CD4-positive, alpha-beta T cell treated with Interleukin-15 for 1 hour (primary cell): ENCODE measurements at regions not wholly inside any gene's neighbourhood (a gene's known extent, or its start where the extent isn't known, plus 50 kb on each side); places are given as distances from the start of the nearest gene placed in this dataset.
"Not testable (repeated sequence)": the region's sequence is repeated elsewhere in the genome, so short reads cannot be mapped to it uniquely, and the experiment has no call there.

Experiments used
- DNase-seq: peaks from one replicate; pipeline ENCODE4 v3.0.0-alpha.2; 2020

DNA sequence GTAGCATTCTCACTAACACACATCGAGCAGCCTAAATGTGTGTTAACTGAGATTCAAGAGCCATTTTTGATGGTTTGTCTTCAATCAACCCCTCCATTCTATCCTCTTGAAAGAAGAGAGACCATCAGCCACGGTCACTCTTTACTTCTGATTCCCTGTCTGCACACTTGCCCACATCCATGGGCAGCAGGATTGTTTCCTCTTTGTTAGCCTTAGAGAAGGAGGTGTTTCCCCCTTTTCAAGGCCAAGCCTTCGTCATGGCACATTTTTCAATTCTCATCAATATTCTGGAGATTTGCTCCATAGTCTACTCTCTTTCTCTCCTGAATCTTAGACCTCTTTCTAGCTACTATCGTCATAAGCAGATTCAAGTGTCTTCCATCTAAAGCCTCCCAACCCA lies 522.4 kb upstream of the NAALADL2 start:
- DNase-seq, result no peak

DNA sequence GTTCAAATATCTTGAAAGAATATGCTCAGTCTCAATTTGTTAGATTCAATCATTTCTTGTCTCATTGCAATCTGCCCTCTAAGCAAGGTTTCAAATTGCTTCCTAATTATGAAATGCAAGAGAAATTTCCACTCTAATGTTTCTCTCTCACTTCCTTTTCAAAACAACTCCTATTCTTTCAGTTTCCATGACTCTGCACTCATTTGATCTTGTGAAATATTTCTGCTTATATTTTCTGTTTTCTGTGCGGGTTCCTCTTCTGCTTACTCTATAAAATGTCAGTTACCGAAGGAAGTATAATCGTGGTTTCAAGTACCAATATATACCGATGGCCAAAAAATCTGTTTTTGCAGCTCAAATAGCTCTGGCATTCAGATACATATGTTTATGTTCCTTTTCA lies 521.9 kb upstream of the NAALADL2 start:
- DNase-seq, result no peak

DNA sequence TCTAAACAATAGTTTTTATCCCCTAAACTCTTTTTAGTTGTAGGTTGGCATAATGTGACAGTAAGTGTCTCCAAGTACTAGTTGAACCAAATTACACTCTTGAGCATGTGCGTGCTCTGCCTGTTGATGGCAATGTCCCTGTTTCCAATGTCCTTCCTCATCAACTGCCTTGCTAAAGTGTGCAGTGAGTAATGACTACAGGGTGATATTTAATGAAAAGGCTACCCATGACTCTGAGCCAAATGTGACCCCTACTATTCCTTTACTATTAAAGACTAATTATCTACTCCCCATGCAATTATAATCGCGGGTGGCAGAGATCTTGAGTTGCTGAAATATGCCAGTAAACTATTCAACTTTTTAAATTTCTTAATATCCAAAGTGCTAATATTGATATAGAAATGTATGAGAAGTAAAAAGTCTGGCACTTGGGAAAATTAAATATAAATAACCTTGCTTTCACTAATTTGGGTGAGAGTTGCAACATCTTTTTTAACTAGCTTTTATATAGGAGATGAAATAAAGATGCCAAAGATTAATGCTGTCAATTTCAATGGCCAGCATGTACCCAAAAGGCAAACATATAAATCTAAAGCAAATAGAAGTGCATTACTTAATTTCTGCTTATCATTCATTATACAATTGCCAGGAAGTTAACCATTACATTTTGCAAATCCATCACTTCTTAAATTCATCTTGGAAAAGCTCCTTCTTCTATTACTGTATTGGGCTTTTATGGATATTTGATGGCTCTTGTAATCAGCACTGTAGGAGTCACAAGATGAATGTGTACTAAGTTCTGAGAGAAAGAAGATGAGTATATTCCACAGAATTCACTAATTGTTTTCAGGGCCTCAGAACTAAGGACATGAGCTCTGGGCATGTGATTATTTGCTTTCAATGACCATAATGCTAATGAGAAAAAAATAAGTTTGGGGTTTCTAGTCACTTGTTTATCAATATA lies 518.2 kb upstream of the NAALADL2 start:
- DNase-seq, result no peak

DNA sequence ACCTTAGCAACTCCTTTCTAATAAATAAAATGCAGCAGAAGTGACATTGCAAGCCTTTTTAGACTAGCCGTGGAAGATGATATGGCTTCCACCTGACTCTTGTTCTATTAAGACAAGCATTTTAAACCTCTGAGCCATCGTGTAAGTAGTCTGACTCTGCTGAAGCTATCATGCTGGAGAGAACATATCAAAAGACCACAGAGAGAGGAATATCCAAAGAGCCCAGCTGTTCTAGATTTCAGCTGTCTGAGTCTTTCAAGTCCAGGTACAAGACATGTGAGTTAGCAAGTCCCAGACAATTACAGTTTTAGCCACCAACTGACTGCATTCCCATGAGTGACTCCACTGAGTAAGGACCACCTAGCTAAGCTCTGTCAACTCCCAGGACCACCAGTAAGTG lies 517.0 kb upstream of the NAALADL2 start:
- no peak for DNase-seq

DNA sequence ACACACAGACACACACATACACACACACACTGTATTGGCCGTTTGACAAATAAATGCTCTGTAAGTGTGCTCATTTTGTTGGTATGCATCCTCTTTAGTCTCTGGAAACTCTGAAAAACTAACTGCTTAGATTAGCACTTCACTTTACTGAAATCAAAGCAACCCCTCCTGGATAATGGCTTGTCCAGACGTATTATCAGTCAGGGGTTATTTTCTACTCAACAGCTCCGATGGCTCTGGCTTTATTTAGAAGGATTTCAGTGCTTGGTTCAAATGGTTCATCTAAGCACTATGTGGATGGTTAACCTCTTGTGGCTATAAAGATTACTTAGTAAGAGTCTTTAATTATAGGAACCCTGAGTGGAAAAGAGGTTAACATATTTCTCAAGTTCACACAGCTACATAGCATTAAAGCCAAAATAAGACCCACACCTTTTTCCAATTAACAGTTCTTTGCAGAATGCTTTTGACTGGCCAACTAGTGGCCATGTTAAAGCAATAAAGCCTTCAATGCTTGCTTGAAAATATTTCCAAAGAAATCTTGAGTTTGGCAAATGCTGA lies 516.1 kb upstream of the NAALADL2 start:
- DNase-seq, result no peak

DNA sequence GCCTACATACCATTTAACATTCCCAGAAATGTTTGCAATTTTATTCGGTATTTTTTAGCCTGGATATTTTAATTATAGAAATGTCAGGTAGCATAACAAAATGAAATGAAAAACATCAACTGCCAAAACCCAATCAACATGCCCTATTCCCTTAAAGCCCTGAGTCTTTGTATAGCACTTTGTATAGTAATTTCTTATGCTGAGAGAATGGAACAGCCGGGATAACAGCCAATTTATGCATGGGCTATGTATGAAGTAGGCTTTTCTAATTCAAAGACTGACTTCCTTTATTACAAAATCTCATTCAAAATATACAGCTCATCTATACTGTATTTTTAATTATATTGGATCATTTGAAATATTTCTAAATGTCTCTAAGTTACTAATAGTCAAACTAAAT lies 513.0 kb upstream of the NAALADL2 start:
- DNase-seq, result no peak

DNA sequence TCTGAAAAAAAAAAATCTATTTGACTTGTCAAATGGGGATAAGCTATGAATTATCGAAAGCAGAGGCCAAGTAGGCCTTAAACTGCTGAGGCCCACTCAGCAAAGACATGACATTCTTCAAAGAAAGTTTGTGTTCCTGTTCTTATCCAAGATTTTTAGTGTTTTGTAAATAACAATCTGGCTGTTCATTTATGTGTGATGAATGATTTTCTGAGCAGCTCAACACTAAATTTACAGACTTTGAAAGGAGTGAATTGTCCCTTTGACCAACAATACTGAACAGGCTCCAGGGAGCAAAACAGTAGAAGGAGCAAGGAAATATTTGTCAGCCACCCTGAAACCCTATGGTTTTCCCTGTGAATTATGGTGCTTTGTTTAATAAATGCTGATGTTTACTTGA lies 512.6 kb upstream of the NAALADL2 start:
- no peak for DNase-seq

DNA sequence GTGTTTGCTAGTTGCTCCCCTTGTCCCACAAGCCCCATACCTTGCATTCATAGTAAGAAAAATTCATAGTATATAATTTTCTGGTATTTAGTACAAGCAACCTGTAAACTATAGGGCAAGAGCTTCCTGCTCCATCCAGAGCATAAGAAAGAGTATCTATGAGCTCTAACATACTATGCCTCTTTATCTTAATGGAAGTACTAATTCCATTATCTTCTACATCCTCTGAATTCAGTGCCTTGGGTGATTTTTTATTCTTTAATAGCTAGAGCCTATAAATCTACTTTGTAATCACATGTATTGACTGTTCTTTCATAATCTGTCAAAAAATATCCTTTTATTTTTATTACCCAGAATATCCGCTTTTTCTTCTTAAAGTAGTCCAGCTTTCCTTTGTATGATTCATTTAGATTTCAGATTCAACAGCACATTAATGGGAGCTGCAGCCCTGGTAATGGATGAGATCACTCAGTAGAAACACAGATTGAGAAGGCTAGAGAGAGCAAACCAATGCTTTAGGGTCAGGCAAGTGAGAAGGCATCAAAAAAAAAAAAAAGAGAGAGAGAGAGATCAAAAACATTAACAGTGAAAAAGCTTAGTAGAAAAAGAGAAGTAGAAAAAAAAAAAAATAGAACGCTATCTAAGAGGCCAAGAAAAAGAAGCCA lies 511.5 kb upstream of the NAALADL2 start:
- no peak for DNase-seq

DNA sequence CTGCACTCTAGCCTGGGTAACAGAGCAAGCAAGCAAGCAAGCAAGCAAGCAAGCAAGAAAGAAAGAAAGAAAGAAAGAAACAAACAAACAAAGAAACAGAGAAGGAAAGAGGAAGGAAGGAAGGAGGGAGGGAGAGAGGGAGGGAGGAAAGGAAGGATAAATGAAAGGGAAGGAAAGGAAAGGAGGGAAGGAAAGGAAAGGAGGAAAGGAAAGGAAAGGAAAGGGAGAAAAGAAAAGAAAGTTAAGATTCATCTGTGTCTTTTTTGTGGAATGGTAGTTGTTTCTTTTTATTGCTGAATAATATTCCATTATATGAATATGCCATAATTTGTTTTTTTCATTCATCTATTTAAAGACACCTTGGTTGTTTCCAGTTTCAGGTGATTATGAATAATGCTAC lies 506.9 kb upstream of the NAALADL2 start:
- no peak for DNase-seq

DNA sequence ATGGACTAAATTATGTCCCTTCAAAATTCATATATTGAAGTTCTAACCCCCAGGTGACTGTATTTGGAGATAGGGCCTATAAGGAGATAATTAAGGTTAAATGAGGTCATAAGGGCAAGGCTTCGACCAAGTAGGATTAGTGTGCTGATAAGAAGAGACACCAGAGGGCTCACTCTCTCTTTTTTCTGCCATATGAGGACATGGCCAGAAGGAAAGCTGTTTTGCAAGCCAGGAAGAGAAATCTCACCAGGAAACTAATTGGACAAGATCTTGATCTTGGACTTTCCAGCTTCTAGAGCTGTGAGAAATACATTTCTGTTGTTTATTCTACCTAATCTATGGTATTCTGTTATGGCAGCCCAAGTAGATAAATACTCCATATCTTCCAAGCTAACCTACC lies 503.6 kb upstream of the NAALADL2 start:
- no peak for DNase-seq

DNA sequence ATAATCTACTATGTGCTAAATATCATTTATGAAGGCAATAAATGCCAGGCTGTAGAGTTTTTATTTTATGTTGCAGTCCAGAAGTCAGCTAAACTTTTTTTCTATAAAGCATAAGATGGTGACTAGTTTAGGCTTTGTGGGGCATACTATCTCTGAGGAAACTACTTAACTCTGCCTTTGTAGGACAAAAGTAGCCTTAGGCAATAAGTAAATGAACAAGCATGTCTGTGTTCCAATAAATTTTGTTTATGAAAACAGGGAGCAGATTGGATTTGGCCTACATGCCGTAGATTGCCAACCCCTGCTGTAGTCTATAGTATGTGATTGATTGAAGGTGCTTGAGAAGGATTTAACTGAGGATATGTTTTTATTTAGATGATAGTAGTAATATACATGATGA lies 502.5 kb upstream of the NAALADL2 start:
- DNase-seq, result no peak

DNA sequence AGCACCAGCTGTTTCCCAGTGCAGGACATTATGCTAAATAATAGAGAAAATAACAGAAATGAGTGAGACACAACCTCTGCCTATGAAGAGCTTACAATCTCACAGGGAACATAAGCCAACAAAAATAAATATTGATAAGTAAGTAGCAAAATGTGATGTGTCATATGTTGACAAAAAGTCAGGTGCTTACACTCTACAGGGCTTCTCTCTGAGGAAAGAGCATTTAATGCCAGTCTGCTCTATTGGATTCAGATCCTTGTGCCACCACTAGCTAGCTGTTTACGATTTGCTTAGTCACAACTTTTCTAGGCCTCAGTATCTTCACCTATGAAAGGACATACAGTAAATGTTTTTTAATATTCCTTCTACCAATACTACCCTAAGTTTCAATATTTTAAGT lies 500.9 kb upstream of the NAALADL2 start:
- DNase-seq, result no peak

DNA sequence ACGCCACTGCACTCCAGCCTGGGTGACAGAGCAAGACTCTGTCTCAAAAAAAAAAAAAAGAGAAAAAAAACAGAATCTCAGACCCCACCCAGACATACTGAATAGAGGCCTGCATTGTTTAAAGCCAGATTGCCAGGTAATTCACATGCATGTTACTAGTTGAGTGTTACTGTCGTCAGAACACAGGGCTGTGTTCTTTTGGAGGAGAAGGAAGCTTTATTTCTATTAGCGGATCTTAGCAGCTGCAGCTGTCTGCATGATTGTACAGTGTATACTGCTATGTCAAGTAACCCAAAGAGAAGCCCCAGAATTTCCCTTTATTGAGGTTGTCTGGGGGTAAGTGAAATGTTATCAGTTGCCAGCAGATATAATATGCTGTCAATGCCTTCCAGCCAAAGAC lies 496.6 kb upstream of the NAALADL2 start:
- no peak for DNase-seq

DNA sequence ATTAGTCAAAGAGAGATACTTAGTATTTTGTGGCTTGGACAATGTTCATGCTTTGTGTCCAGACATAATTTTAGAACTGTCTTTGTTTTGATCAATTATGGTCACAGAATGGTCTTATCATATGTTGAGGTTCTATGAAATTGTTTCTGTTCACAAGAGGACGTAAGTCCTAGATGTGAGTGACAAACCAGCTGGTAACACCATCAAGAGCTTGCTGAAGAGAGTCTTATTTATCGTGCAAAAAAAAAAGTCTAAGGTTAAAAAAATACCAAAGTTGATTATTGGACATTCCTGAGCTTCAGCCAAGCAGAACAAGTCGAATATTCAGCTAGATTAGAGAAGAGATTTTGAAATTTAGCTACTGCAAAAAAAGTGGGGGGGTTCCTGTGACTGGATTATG lies 495.9 kb upstream of the NAALADL2 start:
- DNase-seq, result no peak

DNA sequence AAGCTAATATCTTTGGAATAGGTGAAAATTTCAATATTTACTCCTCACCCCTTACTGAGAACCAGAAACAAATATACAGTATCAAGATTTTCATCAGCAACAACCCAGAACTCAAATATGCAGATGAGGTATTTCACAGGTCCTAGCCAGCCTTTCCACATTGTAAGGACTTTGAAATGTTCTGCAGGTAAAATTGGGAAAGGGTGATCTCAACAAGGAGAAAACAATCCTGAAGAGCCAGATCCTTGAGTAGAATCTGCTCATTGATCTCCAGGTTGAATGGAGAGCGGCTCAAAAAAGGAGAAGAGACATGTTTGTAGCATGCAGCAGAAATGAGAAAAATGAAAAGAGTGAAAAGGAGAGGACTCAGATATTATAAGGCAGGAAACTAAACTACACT lies 493.3 kb upstream of the NAALADL2 start:
- no peak for DNase-seq

DNA sequence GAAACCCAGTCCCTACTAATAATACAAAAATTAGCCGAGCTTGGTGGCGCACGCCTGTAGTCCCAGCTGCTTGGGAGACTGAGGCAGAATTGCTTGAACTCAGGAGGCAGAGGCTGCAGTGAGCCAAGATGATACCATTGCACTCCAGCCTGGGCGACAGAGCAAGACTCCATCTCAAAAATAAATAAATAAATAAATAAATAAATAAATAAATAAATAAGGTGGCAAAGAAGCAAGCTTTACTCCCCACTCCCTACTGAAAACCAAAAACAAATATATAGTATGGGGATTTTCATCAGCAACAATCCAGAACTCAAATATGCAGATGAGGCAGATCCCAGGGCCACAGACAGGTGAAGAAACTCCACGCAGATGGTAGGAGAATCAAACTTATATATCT lies 492.2 kb upstream of the NAALADL2 start:
- not testable (repeated sequence) for DNase-seq

DNA sequence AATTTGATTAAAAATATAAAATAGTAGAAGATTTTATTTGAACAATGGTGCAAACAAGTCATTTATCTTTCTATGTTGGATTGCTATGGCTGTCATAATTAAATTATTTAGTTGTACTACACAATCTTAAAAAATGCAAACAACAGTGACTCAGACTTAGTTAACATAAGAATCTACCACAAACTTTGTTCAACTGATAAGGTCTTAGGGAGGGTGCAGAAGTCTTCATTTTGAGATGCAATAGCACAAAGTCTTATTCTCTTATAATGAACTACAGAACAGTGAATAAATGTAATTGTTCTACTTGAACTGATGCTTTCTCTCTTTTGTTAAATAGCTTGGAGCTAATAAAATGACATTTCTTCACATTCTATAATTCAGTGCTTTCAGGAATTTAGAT lies 482.8 kb upstream of the NAALADL2 start:
- no peak for DNase-seq

DNA sequence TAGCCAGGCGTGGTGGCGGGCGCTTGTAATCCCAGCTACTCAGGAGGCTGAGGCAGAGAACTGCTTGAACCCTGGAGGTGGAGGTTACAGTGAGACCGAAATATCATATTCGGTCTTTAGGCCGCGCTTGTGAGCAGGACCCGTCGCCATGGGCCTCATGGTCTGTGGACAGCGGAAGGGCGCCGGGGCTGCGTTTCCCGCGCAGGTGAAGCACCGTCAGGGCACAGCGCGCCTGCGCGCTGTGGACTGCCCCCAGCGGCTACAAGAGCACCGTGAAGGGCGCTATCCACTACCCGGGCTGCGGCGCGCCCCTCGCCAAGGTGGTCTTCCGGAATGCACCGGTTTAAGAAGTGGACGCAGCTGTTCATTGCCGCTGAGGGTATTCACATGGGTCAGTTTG lies 482.0 kb upstream of the NAALADL2 start:
- no peak for DNase-seq

DNA sequence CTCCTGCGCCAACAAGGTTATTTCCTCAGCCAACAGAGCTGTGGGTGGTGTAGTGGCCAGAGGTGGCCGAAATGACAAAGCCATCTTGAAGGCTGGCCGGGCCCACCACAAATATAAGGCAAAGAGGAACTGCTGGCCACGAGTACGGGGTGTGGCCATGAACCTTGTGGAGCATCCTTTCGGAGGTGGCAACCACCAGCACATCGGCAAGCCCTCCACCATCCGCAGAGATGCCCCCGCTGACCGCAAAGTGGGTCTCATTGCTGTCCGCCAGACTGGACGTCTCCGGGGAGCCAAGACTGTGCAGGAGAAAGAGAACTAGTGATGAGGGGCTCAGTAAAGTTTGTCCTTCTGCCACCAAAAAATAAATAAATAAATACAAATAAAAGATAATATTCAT lies 481.4 kb upstream of the NAALADL2 start:
- DNase-seq, result no peak

DNA sequence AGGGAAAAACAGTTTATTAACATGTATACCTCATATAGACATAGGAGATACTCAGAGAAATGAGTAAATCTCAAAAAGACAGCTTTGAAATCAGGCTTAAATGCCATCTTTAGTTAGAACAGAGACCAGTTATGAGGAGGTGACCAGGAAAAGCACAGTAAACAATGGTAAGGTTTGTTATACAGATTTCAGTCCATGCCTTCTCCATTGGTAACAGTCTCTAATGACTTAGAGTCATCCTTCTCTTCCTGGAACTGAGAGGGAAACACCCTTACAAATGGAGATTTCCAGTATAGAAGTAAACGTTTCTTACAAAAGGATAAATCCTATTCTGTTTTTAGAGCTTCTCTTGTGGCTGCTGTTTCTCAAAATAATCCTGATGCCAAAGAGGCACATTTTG lies 476.3 kb upstream of the NAALADL2 start:
- DNase-seq, result no peak

DNA sequence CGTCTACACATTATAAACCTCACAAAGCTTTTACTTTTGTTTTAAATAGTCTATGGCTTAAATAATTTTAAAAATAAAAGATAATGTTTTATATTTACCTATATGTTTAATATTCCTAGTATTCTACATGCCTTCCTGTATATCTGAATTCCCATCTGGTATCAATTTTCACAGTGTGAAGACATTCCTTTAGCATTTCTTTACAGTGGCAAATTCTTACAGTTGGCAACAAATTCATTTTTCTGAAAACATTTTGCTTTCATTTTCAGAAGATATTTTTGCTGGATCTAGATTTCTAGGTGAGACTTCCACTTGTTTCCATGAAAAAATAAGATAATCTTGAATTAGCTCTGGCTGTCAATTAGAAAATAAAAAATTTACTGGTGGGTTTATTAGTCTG lies 471.4 kb upstream of the NAALADL2 start:
- no peak for DNase-seq

DNA sequence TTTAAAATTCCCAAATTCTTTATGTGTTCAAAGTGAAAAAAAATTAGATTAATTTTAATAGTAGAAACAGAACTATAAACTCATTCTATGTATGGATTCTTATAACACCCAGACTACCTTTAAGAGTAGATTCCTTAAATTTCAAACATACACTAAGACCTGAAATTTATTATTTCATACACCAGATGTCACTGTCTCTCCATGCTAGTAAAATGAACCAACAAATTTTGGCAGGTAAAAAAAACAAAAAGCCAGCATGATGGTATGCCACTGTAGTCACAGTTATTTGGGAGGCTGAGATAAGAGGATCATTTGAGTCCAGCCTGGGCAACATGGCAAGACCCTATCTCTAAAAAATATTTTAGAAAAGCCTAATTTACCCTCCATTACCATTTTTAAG lies 461.3 kb upstream of the NAALADL2 start:
- DNase-seq, result no peak

DNA sequence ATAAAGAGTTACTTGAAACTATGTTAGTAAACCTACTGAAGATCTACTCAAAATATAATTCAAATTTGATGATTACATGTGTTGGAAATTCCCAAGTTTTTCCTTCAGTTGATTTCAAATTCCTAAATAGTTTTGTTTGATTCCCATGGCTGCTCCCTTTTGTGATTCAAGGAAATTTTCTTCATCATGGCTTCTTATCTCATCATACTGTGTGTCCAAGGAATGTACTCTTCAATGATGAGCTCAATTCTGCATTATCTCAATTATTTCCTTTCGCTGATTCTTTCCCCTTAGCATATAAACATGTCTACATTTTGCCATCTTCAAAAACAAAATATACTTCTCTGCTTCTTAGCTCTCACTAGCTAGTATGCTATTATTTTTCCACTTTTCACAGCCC lies 460.4 kb upstream of the NAALADL2 start:
- no peak for DNase-seq

DNA sequence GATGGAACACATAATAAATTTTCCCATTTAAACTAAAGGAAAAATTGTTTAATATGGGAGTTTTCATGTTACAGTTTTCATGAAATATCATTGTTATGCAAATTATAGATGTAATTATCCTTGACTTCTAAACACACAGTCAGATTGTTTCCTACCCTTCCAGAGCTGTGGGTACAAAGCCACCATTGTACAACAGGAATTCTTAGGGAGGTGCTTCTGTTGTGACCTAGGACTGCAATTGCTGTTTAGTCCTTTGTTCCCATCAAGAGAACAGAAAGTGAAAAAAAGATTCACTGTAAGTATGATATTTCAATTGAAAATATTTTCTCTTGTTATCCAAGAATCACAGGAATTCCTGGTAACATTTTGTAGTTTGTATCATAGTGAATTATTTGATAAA lies 455.3 kb upstream of the NAALADL2 start:
- DNase-seq, result no peak
